Urinary bladder (tissue), 3 donors: ENCODE measurements at regions not wholly inside any gene's neighbourhood (a gene's known extent, or its start where the extent isn't known, plus 50 kb on each side); places are given as distances from the start of the nearest gene placed in this dataset.
A peak's percentile ranks its signal among the peaks of the same experiment; 100 is the strongest.
"Not testable (repeated sequence)": the region's sequence is repeated elsewhere in the genome, so short reads cannot be mapped to it uniquely, and the experiment has no call there.

Experiments
- DNase-seq: peaks from one replicate; pipeline ENCODE4 v3.0.0-alpha.2; 2015; ENCODE audit errors: extremely low spot score
- H3K27ac ChIP-seq: one replicate; pipeline ENCODE4 v1.5.1; 2013; ENCODE audit warnings: low read depth, mild to moderate bottlenecking, moderate library complexity
- H3K36me3 ChIP-seq: one replicate; pipeline ENCODE4 v1.6.1; 2013; ENCODE audit warnings: mild to moderate bottlenecking, moderate library complexity; ENCODE audit not compliant: insufficient read depth
- H3K4me1 ChIP-seq: one replicate; pipeline ENCODE4 v1.6.1; 2013; ENCODE audit warnings: mild to moderate bottlenecking, moderate library complexity; ENCODE audit not compliant: insufficient read depth
- H3K4me3 ChIP-seq: one replicate; pipeline ENCODE4 v1.5.1; 2013; ENCODE audit warnings: low read depth, low read length
- WGBS: extraction: QIAGEN DNeasy Blood & Tissue Kit; methylation state at CpG from one replicate; pipeline ENCODE4 v1.1.7; 2013; 5-methylcytosine and 5-hydroxymethylcytosine counted together
- donor health status: healthy with polysubstance abuse.
- donor health status: healthy.

GRCh38 chr12:47343684-47344567, 264.2 kb upstream of the AMIGO2 start:
- Histone ChIP-seq H3K4me1 (no peaks in the 10 kb centered on the region), H3K36me3 (no peaks in the 10 kb centered on the region), H3K4me3 (no peak overlapping the region), H3K27ac (no peak overlapping the region)
- 83% methylated on average over 2 of the region's 2 CpGs for WGBS
- DNase-seq = no peak

GRCh38 chr12:47340411-47341015, 260.8 kb upstream of the AMIGO2 start:
- Histone ChIP-seq H3K4me1 (no peaks in the 10 kb centered on the region), H3K36me3 (no peaks in the 10 kb centered on the region), H3K27ac (no peak overlapping the region), H3K4me3 (no peak overlapping the region)
- WGBS = 70% methylated on average over 7 of the region's 7 CpGs
- no peak for DNase-seq

- DNase-seq = no peak
- Histone ChIP-seq H3K36me3 (no peaks in the 10 kb centered on the region), H3K4me3 (no peak overlapping the region), H3K27ac (no peak overlapping the region), H3K4me1 (no peaks in the 10 kb centered on the region)
Observed at GRCh38 chr12:47337581-47337980, 257.8 kb upstream of the AMIGO2 start.

GRCh38 chr12:47333271-47333858, 253.6 kb upstream of the AMIGO2 start:
- H3K4me3 ChIP-seq, H3K27ac ChIP-seq, H3K4me1 ChIP-seq, DNase-seq, H3K36me3 ChIP-seq: not testable (repeated sequence)
- WGBS = 93% methylated on average over 22 of the region's 22 CpGs

GRCh38 chr12:47328831-47329545, 249.2 kb upstream of the AMIGO2 start:
- no peak overlapping the region for H3K27ac ChIP-seq

GRCh38 chr12:47326190-47326589, 246.4 kb upstream of the AMIGO2 start:
- Histone ChIP-seq H3K36me3 (no peaks in the 10 kb centered on the region), H3K27ac (no peak overlapping the region), H3K4me1 (no peaks in the 10 kb centered on the region), H3K4me3 (no peak overlapping the region)
- DNase-seq = no peak
- 93% methylated on average over 5 of the region's 5 CpGs for WGBS

More at GRCh38 chr12:47328831-47329545, 249.2 kb upstream of the AMIGO2 start:
- H3K36me3 ChIP-seq = no peaks in the 10 kb centered on the region
- 72% methylated on average over 1 of the region's 1 CpG for WGBS
- no peaks in the 10 kb centered on the region for H3K4me1 ChIP-seq
- DNase-seq = no peak
- H3K4me3 ChIP-seq = no peak overlapping the region

- DNase-seq = no peak
- no peak overlapping the region for H3K27ac ChIP-seq
- H3K4me3 ChIP-seq = no peak overlapping the region
- H3K36me3 ChIP-seq = no peaks in the 10 kb centered on the region
- 63% methylated on average over 2 of the region's 2 CpGs for WGBS
- H3K4me1 ChIP-seq = no peaks in the 10 kb centered on the region
Observed at GRCh38 chr12:47323802-47324201, 244.0 kb upstream of the AMIGO2 start.

GRCh38 chr12:47321436-47321835, 241.7 kb upstream of the AMIGO2 start:
- no peaks in the 10 kb centered on the region for H3K36me3 ChIP-seq

GRCh38 chr12:47319746-47320145, 240.0 kb upstream of the AMIGO2 start:
- H3K4me1 ChIP-seq = no peaks in the 10 kb centered on the region
- no peak for DNase-seq
- no peak overlapping the region for H3K4me3 ChIP-seq
- no peak overlapping the region for H3K27ac ChIP-seq
- H3K36me3 ChIP-seq = no peaks in the 10 kb centered on the region
- WGBS = 96% methylated on average over 1 of the region's 1 CpG

More at GRCh38 chr12:47321436-47321835, 241.7 kb upstream of the AMIGO2 start:
- Histone ChIP-seq H3K27ac (no peak overlapping the region), H3K4me1 (no peaks in the 10 kb centered on the region), H3K4me3 (no peak overlapping the region)
- DNase-seq = no peak
- 71% methylated on average over 2 of the region's 2 CpGs for WGBS

GRCh38 chr12:47318963-47319362, 239.2 kb upstream of the AMIGO2 start:
- Histone ChIP-seq H3K4me3 (no peak overlapping the region), H3K4me1 (no peaks in the 10 kb centered on the region), H3K27ac (no peak overlapping the region), H3K36me3 (no peaks in the 10 kb centered on the region)
- 92% methylated on average over 4 of the region's 4 CpGs for WGBS
- DNase-seq = no peak

GRCh38 chr12:47317175-47317915, 237.6 kb upstream of the AMIGO2 start:
- WGBS = 71% methylated on average over 11 of the region's 11 CpGs
- DNase-seq = no peak
- H3K4me3 ChIP-seq = no peak overlapping the region
- H3K27ac ChIP-seq = no peak overlapping the region
- no peaks in the 10 kb centered on the region for H3K36me3 ChIP-seq
- no peaks in the 10 kb centered on the region for H3K4me1 ChIP-seq

GRCh38 chr12:47316609-47317049, 236.9 kb upstream of the AMIGO2 start:
- H3K4me3 ChIP-seq = no peak overlapping the region
- H3K4me1 ChIP-seq = no peaks in the 10 kb centered on the region
- peak overlapping the region; percentile 2 for H3K27ac ChIP-seq
- no peaks in the 10 kb centered on the region for H3K36me3 ChIP-seq
- no peak for DNase-seq
- WGBS = 34% methylated on average over 2 of the region's 2 CpGs

GRCh38 chr12:47314996-47315395, 235.2 kb upstream of the AMIGO2 start:
- Histone ChIP-seq H3K4me1 (no peaks in the 10 kb centered on the region), H3K36me3 (no peaks in the 10 kb centered on the region), H3K27ac (no peak overlapping the region), H3K4me3 (no peak overlapping the region)
- no peak for DNase-seq
- WGBS = 93% methylated on average over 1 of the region's 1 CpG
